OCI-LY1 (cell line): ENCODE measurements at regions not wholly inside any gene's neighbourhood (a gene's known extent, or its start where the extent isn't known, plus 50 kb on each side); places are given as distances from the start of the nearest gene placed in this dataset.

ENCODE experiments used
- H2AFZ ChIP-seq: fragments of 200-600 bp; sonication (generic), shearing (Covaris generic); 2 replicates; pipeline ENCODE4 v1.6.0; 2014; ENCODE audit warnings: antibody characterized with exemption, mild to moderate bottlenecking, low read length
- H3F3A ChIP-seq: fragments of 200-600 bp; sonication (generic), shearing (Covaris generic); 2 replicates; pipeline ENCODE4 v1.6.0; 2014; ENCODE audit warnings: mild to moderate bottlenecking, antibody characterized with exemption, low read length, moderate library complexity; ENCODE audit not compliant: insufficient read depth
- H3K27ac ChIP-seq: fragments of 200-600 bp; sonication (generic); 2 replicates; pipeline ENCODE4 v1.5.1; 2014; ENCODE audit warnings: low read length, mixed run types, mild to moderate bottlenecking, low read depth; ENCODE audit not compliant: poor library complexity, severe bottlenecking
- H3K27me3 ChIP-seq: fragments of 200-600 bp; sonication (generic); 2 replicates; pipeline ENCODE4 v1.6.0; 2014; ENCODE audit warnings: antibody characterized with exemption, mild to moderate bottlenecking, low read length, moderate library complexity; ENCODE audit not compliant: insufficient read depth
- H3K36me3 ChIP-seq: fragments of 200-600 bp; sonication (generic); 2 replicates; pipeline ENCODE4 v1.6.1; 2014; ENCODE audit warnings: mild to moderate bottlenecking, antibody characterized with exemption, low read length, moderate library complexity, mixed read lengths; ENCODE audit not compliant: insufficient read depth
- H3K4me1 ChIP-seq: fragments of 200-600 bp; sonication (generic); 2 replicates; pipeline ENCODE4 v1.5.1; 2014; ENCODE audit warnings: mild to moderate bottlenecking, low read length, moderate library complexity; ENCODE audit not compliant: insufficient read depth, severe bottlenecking
- H3K4me2 ChIP-seq: fragments of 200-600 bp; sonication (generic), shearing (Covaris generic); 2 replicates; pipeline ENCODE4 v1.6.1; 2014; ENCODE audit warnings: low read length
- H3K4me3 ChIP-seq: fragments of 200-600 bp; sonication (generic); 2 replicates; pipeline ENCODE4 v1.5.1; 2014; ENCODE audit warnings: low read length, low read depth, mild to moderate bottlenecking, mixed read lengths; ENCODE audit not compliant: poor library complexity, severe bottlenecking
- H3K79me2 ChIP-seq: fragments of 200-600 bp; shearing (Covaris generic); 2 replicates; pipeline ENCODE4 v1.6.1; 2016; ENCODE audit warnings: mixed run types, low read length, mixed read lengths; ENCODE audit not compliant: insufficient read depth
- H3K9ac ChIP-seq: fragments of 200-600 bp; sonication (generic), shearing (Covaris generic); 2 replicates; pipeline ENCODE4 v1.6.1; 2014; ENCODE audit warnings: mild to moderate bottlenecking, low read length, mixed read lengths
- H3K9me2 ChIP-seq: fragments of 200-600 bp; sonication (generic), shearing (Covaris generic); 2 replicates; pipeline ENCODE4 v1.6.1; 2014; ENCODE audit warnings: low read depth, mild to moderate bottlenecking, low read length, mixed read lengths
- H3K9me3 ChIP-seq: fragments of 200-600 bp; shearing (Covaris generic); 2 replicates; pipeline ENCODE4 v1.6.1; 2014; ENCODE audit warnings: low read length, mixed read lengths
- H4K20me1 ChIP-seq: fragments of 200-600 bp; sonication (generic), shearing (Covaris generic); 2 replicates; pipeline ENCODE4 v1.6.0; 2016; ENCODE audit warnings: mild to moderate bottlenecking, low read length; ENCODE audit not compliant: insufficient read depth
- CTCF ChIP-seq: fragments of 200-600 bp; sonication (generic), shearing (Covaris generic); IDR thresholded peaks from 2 replicates; pipeline ENCODE4 v1.5.1; 2017; ENCODE audit warnings: mild to moderate bottlenecking, antibody characterized with exemption, low read length, moderate library complexity, mixed read lengths
- EZH2 ChIP-seq: fragments of 200-600 bp; sonication (generic), shearing (Covaris generic); IDR thresholded peaks from 2 replicates; pipeline ENCODE4 v1.8.0; 2017; ENCODE audit warnings: borderline replicate concordance, mixed run types, mild to moderate bottlenecking, antibody characterized with exemption, low read length, moderate library complexity, mixed read lengths

- H3F3A ChIP-seq, result no peaks in the 10 kb centered on the region
- H3K27me3 ChIP-seq, result no peaks in the 10 kb centered on the region
- H3K36me3 ChIP-seq, result no peaks in the 10 kb centered on the region
- H3K4me1 ChIP-seq, result no peaks in the 10 kb centered on the region
- H3K79me2 ChIP-seq, result no peaks in the 10 kb centered on the region
- H3K9me3 ChIP-seq, result no peaks in the 10 kb centered on the region
- no peak overlapping the region for H3K4me2 ChIP-seq
- H3K9ac ChIP-seq, result no peak overlapping the region
- no peaks in the 10 kb centered on the region for H4K20me1 ChIP-seq
- H3K27ac ChIP-seq, result no peak overlapping the region
- no peak for TF ChIP-seq EZH2
- no peak for TF ChIP-seq CTCF
- no peak overlapping the region for H3K4me3 ChIP-seq
- no peak overlapping the region for H2AFZ ChIP-seq
- no peaks in the 10 kb centered on the region for H3K9me2 ChIP-seq
These were observed 106.6 kb upstream of the INHBA start for GRCh38 chr7:41809529-41809939.

- no peak overlapping the region for H3K4me2 ChIP-seq
These were observed 106.2 kb upstream of the INHBA start for GRCh38 chr7:41809116-41809515.

GRCh38 chr7:41808541-41808940 is 105.7 kb upstream of the INHBA start:
- H3K4me2 ChIP-seq, result no peak overlapping the region
- H3K27me3 ChIP-seq, result no peaks in the 10 kb centered on the region
- H3K9me3 ChIP-seq, result no peaks in the 10 kb centered on the region
- no peaks in the 10 kb centered on the region for H3K9me2 ChIP-seq
- no peaks in the 10 kb centered on the region for H3K36me3 ChIP-seq
- no peak overlapping the region for H3K27ac ChIP-seq
- H3F3A ChIP-seq, result no peaks in the 10 kb centered on the region
- TF ChIP-seq CTCF (no peak), EZH2 (no peak)
- no peaks in the 10 kb centered on the region for H3K79me2 ChIP-seq
- no peak overlapping the region for H3K4me3 ChIP-seq
- no peak overlapping the region for H3K9ac ChIP-seq
- no peaks in the 10 kb centered on the region for H3K4me1 ChIP-seq
- no peaks in the 10 kb centered on the region for H4K20me1 ChIP-seq
- no peak overlapping the region for H2AFZ ChIP-seq

More at GRCh38 chr7:41809116-41809515, 106.2 kb upstream of the INHBA start:
- Histone ChIP-seq H3K27ac (no peak overlapping the region), H2AFZ (no peak overlapping the region), H3K9ac (no peak overlapping the region), H3K9me3 (no peaks in the 10 kb centered on the region), H3K4me3 (no peak overlapping the region), H3K9me2 (no peaks in the 10 kb centered on the region), H3K4me1 (no peaks in the 10 kb centered on the region), H3K27me3 (no peaks in the 10 kb centered on the region), H3K79me2 (no peaks in the 10 kb centered on the region), H3F3A (no peaks in the 10 kb centered on the region), H4K20me1 (no peaks in the 10 kb centered on the region), H3K36me3 (no peaks in the 10 kb centered on the region)
- TF ChIP-seq EZH2, result no peak
- TF ChIP-seq CTCF, result no peak
